HG03175 (cell line): ENCODE measurements at regions not wholly inside any gene's neighbourhood (a gene's known extent, or its start where the extent isn't known, plus 50 kb on each side); places are given as distances from the start of the nearest gene placed in this dataset.

Source experiments
- ATAC-seq: cut with Tn5 transposase; IDR thresholded peaks from one replicate; pipeline ENCODE4 v1.9.1; 2021; ENCODE audit warnings: mild to moderate bottlenecking, moderate library complexity; ENCODE audit not compliant: unreplicated experiment

GRCh38 chr1:59156526-59157199 lies 140.2 kb upstream of the FGGY start:
- no peak for ATAC-seq

GRCh38 chr1:59158321-59158720 lies 138.6 kb upstream of the FGGY start:
- ATAC-seq, result no peak

- ATAC-seq, result no peak
Observed at GRCh38 chr1:59159557-59160203, 137.2 kb upstream of the FGGY start.

GRCh38 chr1:59161136-59161535 lies 135.8 kb upstream of the FGGY start:
- no peak for ATAC-seq

GRCh38 chr1:59162665-59163064 lies 134.2 kb upstream of the FGGY start:
- no peak for ATAC-seq

- no peak for ATAC-seq
Observed at GRCh38 chr1:59163268-59164092, 133.4 kb upstream of the FGGY start.

GRCh38 chr1:59164371-59164770 lies 132.5 kb upstream of the FGGY start:
- no peak for ATAC-seq

GRCh38 chr1:59165353-59165752 lies 131.5 kb upstream of the FGGY start:
- ATAC-seq, result no peak

- ATAC-seq, result no peak
Observed at GRCh38 chr1:59169703-59170102, 127.2 kb upstream of the FGGY start.

- no peak for ATAC-seq
Observed at GRCh38 chr1:59170659-59171058, 126.2 kb upstream of the FGGY start.

GRCh38 chr1:59171788-59172187 lies 125.1 kb upstream of the FGGY start:
- ATAC-seq, result no peak

- no peak for ATAC-seq
Observed at GRCh38 chr1:59172693-59173092, 124.2 kb upstream of the FGGY start.

- no peak for ATAC-seq
Observed at GRCh38 chr1:59173721-59174120, 123.2 kb upstream of the FGGY start.

GRCh38 chr1:59176471-59176870 lies 120.4 kb upstream of the FGGY start:
- no peak for ATAC-seq

- no peak for ATAC-seq
Observed at GRCh38 chr1:59177756-59178155, 119.1 kb upstream of the FGGY start.

GRCh38 chr1:59178339-59179187 lies 118.3 kb upstream of the FGGY start:
- no peak for ATAC-seq

- ATAC-seq, result no peak
Observed at GRCh38 chr1:59179673-59180072, 117.2 kb upstream of the FGGY start.

GRCh38 chr1:59180735-59181134 lies 116.2 kb upstream of the FGGY start:
- ATAC-seq, result no peak

- ATAC-seq, result no peak
Observed at GRCh38 chr1:59183749-59184317, 113.1 kb upstream of the FGGY start.

- no peak for ATAC-seq
Observed at GRCh38 chr1:59184365-59184905, 112.5 kb upstream of the FGGY start.
